HG03432 (cell line): ENCODE measurements at regions not wholly inside any gene's neighbourhood (a gene's known extent, or its start where the extent isn't known, plus 50 kb on each side); places are given as distances from the start of the nearest gene placed in this dataset.
"Not testable (repeated sequence)": the region's sequence is repeated elsewhere in the genome, so short reads cannot be mapped to it uniquely, and the experiment has no call there.

Source experiments
- ATAC-seq: cut with Tn5 transposase; IDR thresholded peaks from one replicate; pipeline ENCODE4 v1.9.1; 2021; ENCODE audit warnings: mild to moderate bottlenecking, moderate library complexity; ENCODE audit not compliant: unreplicated experiment

- no peak for ATAC-seq
Observed at GRCh38 chr5:136560126-136560525, 194.8 kb upstream of the TRPC7 start.

GRCh38 chr5:136559651-136560050, 194.3 kb upstream of the TRPC7 start:
- no peak for ATAC-seq

DNA sequence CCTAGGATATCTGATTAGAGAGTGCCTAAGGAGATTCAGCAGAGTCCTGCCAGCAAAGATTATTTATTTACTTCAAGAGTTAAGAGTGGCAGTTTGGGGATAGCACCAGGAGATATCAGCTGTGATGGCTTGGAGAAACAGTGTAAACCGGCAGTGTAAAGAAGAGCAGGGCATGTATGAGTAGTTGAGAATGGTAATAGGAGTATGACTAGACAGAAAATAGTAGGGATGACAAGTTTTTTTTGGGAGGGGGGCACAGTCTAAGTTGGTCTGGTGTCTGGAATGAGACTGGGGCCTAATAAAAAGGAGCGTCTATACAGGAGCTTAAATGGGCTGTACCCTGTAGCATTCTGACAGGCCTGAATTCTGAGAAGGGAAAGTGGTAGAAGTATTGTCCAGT, 181.8 kb upstream of the TRPC7 start:
- ATAC-seq, result not testable (repeated sequence)

- ATAC-seq, result not testable (repeated sequence)
Observed at GRCh38 chr5:136546441-136546840, 181.1 kb upstream of the TRPC7 start.

GRCh38 chr5:136545031-136545430, 179.7 kb upstream of the TRPC7 start:
- not testable (repeated sequence) for ATAC-seq

DNA sequence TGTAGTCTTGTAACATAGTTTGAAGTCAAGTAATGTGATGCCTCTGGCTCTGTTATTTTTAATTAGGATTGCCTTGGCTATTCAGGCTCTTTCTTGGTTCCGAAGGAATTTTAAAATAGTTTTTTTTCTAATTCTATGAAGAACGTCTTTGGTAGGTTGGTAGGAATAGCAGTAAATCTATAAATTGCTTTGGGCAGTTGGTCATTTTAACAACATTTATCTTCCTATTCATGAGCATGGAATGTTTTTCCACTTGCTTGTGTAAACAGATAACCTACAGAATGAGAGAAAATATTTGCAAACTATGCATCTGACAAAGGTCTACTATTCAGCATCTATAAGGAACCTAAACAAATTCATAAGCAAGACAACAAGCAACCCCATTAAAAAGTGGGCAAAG, 173.2 kb upstream of the TRPC7 start:
- ATAC-seq, result no peak

DNA sequence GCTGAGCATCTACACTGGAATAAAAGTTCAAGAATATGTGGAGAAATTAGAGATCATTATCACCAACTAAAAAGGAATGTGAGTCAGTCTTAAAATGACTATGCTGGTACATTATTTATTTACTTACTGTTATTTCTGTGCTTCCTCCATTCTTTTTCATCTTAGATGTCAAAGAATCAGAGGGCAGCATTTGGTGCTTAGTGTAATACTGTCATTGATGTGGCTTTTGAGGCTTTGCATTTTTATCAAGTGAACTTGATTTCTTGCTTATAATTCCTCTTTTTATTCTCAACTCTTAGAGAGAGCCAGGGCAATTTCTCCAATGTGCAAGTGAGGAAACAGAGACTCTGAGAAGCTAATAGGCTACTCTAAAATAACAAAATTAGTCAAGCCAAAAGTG, 163.7 kb upstream of the TRPC7 start:
- ATAC-seq, result no peak

- no peak for ATAC-seq
Observed at GRCh38 chr5:136528481-136529030, 163.2 kb upstream of the TRPC7 start.

DNA sequence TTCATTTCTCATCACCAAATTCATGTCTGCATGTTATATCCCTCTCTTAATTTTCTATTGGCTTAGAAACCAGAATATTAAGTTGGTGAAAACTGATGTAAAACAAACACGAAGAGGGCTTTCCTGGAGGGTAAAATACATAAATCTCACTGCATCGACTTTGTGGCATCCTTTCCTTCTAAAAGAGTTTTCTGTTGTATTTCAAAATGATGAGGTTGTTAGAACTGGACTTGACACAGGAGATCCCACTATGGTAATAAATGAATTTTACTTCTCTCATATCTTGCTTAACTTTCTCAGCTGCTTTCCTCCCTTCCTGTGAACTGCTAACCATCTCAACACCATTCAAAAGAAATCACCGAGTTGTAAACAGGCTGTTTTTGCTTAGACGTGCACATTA, 162.0 kb upstream of the TRPC7 start:
- ATAC-seq, result no peak

DNA sequence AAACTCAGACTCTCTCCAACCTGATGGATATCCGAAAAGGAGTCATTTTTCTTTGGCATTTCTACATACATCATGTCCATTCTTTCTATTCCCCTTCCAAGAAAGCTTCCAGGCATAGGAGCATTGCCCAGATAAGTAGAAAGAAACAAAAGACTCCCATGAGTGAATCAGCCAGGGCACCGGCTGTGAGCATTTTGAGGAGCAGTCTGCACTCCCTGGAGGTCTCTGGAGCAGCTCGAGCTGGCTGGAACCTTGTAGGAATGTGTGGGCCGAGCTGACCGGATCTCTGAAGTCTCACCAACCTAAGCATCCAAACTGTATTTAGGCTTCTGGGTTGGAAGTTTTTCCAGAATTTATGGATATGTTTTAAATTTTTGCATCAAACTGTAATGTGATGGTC, 161.4 kb upstream of the TRPC7 start:
- ATAC-seq, result no peak

DNA sequence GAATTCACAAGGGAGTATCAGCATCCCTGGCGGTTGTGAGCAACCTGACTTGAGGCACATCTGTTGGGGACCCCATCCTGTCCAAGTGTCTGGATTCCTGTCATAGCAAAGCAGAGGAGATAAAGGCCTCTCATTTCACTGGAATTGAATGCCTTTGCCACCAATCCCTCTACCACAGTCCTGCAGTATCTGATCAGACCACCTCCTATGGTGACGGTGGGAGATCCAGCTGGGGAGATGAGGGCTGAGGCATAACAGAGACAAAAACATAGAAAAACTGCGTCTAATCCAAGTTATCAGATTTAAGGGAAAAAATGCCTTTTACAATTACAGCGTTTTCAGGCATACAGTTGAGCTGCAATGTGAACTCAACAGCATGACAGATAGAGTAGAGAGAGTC, 160.7 kb upstream of the TRPC7 start:
- no peak for ATAC-seq

DNA sequence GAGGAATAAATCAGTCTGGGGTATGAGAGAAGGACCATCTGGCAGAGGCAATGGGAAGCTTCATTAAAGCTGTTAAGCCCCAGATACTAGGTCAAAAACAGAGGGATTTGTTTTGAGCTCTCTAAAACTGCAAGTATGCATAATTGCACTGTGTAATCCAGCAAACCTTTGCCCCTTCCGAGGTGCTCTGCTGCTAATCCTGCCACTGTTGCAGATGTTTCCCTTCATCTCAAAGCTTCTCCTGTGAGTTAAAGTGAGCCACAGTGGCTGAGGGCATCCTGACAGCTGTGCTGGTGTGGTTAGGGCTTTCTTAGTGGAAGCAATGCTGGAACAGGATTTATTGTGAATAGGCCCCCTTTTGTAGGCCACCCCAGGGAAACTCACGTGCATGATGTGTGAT, 160.3 kb upstream of the TRPC7 start:
- ATAC-seq, result no peak

- ATAC-seq, result no peak
Observed at GRCh38 chr5:136522217-136522956, 157.0 kb upstream of the TRPC7 start.

- ATAC-seq, result no peak
Observed at GRCh38 chr5:136521696-136522095, 156.4 kb upstream of the TRPC7 start.

- no peak for ATAC-seq
Observed at GRCh38 chr5:136518814-136519213, 153.5 kb upstream of the TRPC7 start.

DNA sequence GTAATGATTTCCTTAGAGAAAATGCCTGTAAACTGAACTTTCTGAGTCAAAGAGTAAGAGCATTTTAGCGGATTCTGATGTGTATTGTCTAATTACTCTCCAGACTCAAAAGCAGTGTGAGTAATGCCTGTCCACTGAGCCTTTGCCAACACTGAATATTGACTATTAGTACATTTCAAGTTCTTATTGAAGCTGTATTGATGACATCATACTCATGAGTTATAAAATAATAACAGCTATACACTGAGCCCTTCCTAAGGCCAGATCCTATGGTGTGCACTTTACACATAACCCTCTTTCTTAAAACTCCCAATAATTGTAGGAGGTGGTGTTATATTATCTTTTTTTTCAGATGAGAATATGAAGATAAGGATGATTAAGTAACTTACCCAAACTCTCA, 152.8 kb upstream of the TRPC7 start:
- no peak for ATAC-seq

DNA sequence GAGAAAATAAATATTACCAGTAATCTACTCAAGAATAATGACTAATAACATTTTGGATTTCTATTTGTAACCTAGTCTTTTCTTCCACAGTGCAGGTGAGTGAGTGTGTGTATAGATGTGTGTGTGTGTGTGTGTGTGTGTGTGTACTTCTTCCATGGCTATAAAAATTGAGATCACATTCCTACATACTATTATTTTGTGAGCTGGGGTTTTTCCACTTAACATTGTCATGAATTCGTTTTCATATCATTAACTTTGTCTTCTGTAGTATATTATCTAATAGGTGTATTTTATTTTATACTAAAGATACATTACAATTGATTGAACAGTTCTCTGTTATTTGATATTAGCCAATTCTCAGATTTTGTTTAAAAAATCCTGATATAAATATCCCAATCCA, 152.4 kb upstream of the TRPC7 start:
- no peak for ATAC-seq

GRCh38 chr5:136516637-136517036, 151.3 kb upstream of the TRPC7 start:
- no peak for ATAC-seq

GRCh38 chr5:136513430-136513829, 148.1 kb upstream of the TRPC7 start:
- ATAC-seq, result no peak

DNA sequence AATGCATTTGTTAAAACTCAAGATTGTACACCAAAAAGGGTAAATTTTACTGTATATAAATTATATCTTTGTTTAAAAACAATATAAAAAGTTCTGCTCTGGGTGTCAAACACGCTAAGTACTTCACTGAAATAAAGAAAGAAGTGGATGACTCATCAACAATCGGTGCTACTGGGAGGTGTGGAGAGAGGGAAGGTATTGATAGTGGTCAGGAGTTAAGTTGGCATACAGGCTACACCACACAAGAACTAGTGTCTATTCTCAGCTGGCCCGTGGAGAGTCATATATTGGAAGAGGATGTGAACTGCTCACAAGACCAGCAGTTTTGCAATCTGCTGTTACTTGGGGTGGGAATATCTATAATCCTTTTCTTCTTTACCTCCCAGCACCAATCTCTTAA, 145.7 kb upstream of the TRPC7 start:
- no peak for ATAC-seq

DNA sequence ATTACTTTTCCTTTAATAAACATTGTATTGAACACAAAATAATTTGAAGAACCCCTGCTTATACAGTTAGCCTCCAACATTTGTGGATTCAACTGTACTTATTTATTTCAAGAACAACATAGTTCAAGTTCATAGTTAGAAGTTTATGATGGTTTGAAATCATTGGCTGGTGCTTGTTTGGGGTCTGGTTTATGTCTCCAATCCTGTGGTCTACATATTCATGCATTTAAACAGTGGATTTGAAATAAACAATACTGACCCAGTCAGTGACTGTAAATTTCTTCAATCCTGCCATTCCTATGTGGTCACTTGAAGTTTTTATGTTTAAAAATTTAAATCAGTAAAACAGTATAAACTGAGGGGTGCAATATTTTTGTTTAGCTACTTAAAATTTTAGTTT, 145.1 kb upstream of the TRPC7 start:
- no peak for ATAC-seq

DNA sequence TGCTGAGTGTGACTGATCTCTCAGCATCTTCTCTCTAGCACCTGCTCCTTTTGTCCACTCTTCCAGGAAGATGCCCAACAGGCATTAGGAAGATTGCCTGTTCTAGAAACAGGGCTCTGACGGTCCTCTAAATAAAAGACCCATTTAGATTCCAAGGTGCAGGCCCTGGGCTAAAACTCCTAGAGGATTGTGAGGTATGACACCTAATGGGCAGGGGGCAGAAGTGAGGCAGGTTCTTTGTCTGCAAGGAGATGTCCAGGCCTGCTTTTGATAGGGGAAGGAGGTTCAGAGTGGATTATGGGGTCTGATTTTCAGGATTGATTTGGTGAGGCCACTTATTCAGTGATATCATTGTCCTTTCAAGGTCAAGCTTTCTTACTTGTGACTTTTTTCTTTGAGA, 140.8 kb upstream of the TRPC7 start:
- ATAC-seq, result no peak

GRCh38 chr5:136501133-136501532, 135.8 kb upstream of the TRPC7 start:
- ATAC-seq, result no peak
